GM11168 (cell line): ENCODE measurements at regions not wholly inside any gene's neighbourhood (a gene's known extent, or its start where the extent isn't known, plus 50 kb on each side); places are given as distances from the start of the nearest gene placed in this dataset.

Source experiments
- in situ Hi-C: fragments of 300-500 bp; cut with MboI; formaldehyde crosslinking; loops from one replicate; pipeline ENCODE4 v1.12.0; 2022; ENCODE audit warnings: low sequenced_read_pairs; ENCODE audit not compliant: unreplicated experiment

DNA sequence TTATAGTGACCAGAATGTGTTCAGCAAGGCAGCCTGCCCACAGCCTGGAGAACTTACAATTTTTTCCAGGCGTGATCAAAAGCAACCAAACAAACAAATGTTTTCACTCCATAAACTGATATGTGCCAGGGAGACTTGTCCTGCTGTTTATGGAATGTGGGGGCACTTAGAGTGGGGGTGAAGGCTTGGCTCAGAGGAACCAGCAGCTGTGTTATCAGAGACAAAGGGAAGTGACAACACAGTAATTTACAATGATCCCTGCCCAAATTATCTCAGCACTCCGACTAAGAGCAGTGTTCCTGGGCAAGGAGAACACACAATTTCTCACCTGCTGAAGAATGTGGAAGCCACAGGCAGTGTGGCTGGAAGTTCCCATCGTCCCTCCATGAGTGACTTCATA is 429.1 kb upstream of the IRX4 start:
- in situ Hi-C loops: no loop called here

DNA sequence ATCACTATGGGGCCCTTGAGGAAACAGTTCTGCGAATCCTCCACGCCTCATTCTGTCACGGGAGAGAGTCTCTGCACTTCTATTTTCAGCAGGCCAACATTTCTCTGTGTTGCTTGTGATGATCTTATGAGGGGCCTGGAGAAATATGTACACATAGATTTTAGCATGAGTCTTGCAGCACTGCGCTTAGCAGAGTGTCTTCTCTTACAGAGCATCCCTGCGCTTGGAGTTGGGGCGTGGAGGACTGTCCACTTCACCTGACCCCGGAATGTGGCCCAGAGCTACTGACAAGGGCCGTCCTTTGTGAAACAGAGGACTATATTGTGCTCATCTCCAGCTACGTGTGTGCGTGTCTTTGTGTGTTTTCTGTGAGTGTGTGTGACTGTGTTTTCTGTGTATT is 428.2 kb upstream of the IRX4 start:
- in situ Hi-C loops: no loop called here

DNA sequence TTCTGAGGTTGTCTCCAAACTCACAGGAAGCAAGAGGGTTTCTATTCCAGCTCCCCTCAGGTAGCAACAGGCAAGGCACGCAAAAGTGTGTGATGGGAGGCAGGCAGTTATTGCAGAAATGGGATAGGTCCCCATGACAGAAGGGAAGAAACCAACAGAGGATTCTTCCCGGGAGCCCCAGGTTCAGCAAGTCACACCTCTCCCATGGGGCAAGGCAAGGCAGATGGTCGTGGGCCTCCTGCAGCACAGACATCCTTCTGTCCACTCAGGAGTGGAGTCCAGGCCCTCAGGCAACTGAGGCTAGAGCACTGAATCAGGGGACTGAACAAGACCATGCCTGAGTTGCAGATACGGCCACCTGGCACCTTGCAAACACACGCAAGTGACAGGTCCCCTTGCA is 424.9 kb upstream of the IRX4 start:
- in situ Hi-C loops: no loop called here

DNA sequence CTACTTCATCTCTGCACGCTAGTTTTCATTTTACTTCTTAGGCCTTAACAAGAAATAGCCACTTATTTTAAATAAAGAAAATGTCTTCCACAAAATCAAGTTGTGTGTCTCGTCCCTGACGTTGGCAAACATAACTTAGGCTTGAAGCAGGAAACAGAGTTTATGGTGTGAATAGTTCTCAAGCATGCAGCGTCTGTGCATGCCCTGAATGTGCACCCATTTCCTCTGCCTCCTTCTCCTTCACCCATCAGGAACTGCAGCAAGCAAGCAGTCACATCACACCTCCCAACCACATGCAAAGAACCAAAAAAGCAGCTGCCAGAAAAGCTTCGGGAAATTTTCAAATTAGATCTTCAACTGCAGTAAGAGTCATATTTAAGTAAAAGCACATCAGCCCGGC is 424.0 kb upstream of the IRX4 start:
- in situ Hi-C loops: no loop called here

DNA sequence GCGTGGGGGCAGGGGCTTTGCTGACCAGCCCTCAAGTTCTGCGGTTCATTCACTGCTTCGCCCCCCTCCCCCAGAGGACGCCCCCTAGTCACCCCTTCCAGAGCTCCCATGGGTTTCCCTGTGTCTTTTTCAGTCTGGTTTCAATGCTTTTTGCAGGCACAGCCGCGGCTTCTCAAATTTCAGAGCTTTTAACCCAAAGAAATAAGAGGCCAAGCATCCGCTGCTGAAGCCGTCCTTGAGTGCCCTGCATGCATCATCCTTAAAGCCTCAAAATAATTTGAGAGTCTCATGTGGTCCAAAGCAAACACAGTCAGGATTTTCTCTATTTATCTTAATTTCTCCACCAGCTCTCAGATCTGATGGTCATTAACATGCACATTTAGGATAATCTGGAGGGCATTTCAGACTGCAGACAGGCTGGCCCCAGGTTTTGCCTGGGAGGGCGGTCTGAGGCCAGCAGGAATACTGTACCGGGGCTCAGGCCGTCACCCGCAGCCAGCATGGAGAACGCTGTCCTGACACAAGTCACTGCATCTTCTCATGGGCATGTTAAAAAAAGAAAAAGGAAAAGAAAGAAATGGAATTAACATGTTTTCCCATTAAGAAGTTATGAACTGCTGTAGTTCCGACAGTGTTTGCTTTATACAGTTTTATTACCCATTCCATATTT is 420.8 kb upstream of the IRX4 start:
- in situ Hi-C loops: no loop called here

DNA sequence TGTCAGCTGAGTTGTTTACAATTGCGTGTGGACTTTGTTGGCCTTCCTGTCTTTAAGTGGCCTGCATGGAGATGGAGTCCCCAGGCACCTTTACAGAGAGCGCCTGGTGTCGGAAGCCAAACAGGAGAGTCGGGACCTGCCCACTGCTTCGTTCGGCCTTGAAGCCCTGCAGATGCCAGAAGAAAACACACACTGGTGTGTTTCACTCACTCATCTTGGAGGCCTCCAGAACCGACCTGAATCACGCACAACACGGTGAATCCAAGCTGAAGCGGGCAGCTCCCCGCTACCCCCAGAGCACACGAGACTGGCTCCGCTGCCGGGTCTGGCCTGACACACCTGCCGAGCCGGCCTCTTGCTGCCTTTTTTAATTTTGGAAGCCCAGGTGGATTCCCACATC is 419.4 kb upstream of the IRX4 start:
- in situ Hi-C loops: no loop called here

DNA sequence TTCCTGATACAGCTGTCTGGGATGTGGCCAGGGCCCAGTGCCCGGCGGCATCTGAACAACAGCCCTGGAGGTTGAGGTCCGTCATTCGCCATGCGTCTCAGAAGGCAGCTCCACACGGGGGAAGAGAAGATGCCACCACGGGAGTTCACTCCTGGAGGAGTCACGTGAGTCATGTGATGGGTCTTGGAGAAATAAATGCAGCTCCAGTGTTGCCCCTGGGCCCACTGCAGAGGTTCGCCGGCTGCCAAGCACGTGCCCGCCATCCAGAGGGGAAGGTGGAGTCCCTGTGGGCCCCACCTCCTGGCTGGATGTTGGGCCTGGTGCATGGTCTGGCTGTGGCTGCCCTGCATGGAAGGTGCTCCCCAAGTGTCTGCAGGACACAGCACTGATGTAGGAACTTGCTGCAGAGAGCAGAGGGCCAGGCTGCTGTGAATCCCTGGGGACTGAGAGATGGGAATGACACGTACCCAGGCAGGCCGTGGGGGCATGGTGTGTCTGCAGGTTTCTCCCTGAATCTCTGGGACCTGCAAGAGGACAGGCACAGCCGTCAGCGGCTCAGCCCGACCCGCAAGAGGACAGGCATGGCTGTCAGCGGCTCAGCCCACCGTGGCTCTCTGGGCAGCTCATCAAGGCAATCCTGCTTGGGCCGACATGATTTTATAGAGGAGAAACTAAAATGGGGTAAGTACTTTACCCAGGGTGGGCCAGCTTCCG is 418.3 kb upstream of the IRX4 start:
- in situ Hi-C loops: no loop called here

DNA sequence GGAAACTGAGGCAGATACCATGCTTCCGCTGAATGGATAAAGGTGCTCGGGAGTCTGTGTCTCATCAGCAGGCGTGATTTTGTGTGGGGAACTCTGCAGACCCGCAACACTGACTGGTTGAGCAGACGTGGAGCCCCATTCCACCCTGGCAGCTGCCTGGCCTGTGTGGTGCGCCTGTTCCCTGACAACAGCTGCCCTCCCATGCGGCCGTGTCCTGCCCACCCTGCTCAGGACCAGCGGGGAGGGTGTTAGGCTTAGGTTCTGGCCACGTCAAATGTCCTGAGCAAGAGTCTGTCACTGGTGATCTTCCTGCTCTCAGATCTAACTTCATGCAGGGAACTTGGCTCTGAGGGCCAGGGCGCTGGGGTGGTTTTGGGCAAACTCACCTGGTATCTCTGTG is 417.7 kb upstream of the IRX4 start:
- in situ Hi-C loops: no loop called here

DNA sequence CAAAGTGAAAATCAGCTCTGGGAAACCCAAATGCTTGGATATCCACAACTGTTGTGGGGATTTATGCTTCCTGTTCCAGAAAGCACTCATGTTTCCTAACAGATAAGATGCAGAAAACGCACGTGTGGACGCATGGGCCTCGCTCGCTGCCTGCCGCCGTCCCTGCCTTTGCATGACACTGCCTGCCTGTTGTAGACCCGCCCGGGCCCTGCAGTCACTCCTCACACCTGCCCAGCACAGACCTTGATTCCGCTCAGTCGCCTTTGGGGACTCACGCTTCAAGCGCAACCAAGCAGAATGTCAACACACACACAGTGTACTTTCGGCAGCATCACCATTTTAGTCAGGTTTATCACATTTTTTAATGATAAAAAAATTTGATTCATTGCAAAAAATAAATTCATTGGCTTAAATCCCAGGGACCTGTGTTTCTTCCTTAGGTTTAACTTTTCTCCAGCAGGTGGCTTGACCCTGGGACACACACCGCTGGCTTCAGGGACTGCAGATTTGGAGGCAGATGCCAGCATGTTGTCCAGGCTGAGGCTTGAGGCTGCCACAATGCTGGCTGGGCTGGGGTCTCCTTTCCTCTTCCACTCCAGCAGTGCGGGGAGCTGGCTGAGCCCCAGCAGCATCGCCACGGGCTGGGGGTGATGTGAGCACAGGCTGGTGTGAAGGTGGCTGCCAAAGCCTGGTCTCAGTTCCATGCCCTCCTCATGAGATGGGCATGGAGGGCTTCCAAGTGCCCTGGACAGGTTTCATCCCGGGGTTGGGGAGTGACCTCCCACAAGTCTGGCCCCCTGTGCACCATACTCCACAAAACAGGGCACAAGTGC is 416.9 kb upstream of the IRX4 start:
- in situ Hi-C loops: no loop called here

DNA sequence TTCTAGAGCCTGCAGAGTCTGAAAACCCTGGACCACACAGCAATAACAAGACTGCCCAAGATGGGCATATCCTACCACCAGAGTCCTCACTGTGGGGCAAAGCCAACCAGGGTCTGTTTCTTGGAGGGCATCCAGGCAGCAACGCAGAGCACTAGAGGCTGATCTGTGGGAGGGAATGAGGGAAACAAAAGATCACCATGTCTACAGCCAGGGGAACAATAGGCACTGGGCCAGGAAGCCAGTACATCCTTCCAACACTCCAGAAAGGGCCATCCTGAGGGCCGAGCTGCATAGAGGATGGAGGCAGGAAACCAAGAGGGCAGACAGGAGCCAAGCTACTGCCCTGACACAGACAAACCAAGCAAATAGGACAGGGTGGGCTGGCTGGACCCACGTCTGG is 416.1 kb upstream of the IRX4 start:
- in situ Hi-C loops: no loop called here

DNA sequence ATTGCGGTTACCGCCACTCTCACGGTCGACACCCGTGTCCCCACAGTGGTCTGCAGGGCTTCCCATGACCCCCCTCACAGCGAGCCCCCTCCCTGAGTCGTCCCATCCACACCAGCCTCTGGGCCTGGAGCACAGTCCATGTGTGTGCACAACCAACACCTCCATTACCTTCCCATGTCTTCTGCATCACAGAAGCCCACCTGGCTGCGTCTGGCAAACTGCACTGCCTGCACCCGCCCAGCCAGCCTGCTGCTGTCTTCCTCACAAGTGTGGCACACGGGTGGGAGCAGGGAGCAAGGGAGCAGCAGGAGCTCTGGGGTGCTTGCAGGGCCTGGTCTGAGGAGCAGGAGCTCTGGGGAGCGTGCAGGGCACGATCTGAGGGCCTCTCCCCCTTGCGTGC is 415.3 kb upstream of the IRX4 start:
- in situ Hi-C loops: no loop called here

DNA sequence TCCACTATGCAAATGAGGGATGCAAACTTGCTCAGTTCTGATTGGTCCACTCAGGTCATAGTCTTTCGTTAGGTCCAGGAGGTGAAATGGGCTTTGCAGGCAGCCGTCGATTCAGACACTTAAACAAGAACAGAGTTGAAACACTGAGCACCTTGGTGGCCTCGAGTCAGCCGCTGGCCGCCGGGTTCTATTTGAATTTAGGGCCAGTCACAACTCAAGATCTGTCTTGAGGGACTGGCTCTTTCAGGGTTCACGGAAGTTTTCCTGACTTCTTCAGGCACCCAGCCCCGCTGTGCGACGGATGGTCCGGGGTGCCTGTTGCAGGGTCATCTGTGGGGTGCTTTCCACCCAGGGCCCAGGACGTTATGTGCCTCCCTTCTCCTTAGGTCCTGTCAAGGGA is 412.8 kb upstream of the IRX4 start:
- in situ Hi-C loops: no loop called here

DNA sequence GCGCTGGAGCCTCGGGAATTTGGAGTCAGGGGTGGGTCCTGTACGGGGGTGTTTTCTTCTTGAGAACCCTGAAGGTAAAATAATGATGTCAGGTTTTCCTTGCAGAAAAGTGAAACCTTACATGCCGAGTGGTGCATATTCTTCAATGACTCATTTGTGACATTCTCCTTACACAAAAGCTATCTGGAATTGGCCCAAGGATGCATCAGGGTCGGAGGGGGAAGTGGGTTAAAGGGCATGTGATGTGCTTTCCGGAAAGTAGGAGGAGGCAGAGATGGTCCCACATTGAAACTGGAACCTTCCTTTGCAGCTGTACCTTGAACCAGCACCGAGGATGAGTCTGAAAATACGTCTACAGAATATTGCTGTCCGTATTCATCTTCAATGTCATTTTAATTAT is 411.2 kb upstream of the IRX4 start:
- in situ Hi-C loops: no loop called here

DNA sequence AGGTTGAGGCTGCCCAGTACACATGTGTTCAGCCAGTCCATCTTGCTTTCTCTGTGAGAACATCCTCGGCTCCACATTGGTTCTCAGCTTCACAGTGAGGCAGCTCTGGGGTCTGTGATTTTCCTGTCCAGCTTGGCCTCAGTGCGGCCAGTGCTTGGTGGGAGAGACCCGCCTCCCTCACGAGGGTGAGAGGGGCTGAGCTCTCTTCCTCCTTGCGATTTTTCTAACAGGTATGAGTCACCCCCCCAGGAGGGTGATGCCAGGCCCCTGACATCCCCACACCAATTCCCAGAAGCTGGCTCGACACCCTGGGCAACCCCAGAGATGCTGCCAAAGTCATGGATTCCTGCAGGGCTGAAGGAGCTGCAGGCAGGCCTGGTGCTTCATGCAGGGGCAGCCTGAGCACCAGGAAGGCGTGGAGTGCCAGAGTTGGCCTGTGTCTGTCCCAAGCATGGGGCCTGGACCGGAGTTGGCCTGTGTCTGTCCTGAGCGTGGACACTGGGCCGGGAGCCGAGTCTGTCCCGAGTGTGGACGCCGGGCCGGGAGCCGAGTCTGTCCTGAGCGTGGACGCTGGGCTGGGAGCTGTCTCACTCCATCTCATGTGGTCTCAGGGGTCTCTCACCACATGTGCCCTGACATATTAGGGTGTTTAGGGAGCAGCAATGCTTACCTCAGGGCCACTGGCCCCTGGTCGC is 408.6 kb upstream of the IRX4 start:
- in situ Hi-C loops: no loop called here

DNA sequence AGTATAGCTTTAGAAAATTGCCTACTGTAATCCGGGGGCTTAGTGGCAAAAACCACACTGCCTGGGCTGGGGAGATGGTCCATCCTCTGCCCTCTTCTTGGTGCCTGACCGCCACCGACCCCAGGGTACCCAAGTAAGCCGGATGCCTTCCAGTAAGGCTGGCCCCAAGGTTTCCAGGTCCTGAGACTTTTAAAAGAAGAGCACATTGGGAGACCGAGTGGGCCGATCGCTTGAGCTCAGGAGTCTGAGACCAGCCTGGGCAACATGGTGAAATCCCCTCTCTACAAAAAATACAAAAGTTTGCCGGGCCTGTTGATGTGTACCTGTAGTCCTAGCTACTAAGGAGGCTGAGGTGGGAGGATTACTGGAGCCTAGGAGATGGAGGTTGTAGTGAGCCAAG is 406.7 kb upstream of the IRX4 start:
- in situ Hi-C loops: no loop called here

DNA sequence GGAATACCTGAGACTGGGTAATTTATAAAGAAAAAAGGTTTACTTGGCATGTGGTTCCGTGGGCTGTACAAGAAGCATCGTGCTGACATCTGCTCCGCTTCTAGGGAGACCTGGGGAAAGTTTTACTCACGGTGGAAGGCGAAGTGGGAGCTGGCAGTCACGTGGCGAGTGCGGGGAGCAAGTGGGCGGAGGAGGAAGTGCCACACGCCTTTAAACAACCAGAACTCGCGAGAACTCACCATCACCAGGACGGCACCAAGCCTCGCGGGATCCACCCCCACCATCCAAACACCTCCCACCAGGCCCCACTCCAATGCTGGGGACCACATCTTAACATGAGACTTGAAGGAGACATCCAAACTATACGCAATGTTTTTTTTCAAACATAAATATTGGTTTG is 406.2 kb upstream of the IRX4 start:
- in situ Hi-C loops: no loop called here

DNA sequence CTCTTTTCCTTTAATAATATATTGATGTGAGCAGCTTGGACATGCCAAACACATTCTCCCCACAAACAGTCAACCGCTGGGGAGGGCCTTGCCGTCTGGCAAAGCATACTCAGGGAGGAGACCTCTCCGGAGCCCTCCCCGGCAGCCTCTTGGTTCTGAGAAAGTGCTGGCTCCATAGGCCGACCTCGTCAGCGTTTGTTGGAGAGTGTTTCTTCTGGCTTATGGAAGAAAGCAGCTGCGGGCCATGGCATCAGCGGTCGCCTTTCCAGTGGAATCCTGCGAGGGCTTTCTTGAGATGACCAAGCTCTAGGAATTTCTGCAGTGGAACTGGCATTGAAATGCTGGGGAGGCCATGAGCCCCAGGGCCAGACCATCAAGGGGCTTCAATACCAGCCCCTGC is 405.7 kb upstream of the IRX4 start:
- in situ Hi-C loops: no loop called here

DNA sequence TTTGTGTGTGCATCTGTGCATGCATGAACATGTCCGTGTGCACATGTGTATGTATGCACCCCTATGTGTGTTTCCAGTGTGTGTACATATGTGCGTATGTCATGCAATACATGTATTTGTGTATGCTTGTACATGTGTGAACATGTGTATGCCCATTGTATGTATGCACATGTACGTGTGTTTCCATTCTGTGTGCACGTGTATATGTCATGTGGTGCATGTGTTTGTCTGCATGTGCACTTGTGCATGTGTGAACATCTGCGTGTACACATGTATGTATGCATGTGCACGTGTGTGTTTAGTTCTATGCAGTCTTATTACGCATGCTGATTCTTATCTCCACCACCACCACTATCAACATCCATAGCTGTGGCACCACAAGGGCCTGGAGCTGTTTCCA is 403.5 kb upstream of the IRX4 start:
- in situ Hi-C loops: no loop called here

DNA sequence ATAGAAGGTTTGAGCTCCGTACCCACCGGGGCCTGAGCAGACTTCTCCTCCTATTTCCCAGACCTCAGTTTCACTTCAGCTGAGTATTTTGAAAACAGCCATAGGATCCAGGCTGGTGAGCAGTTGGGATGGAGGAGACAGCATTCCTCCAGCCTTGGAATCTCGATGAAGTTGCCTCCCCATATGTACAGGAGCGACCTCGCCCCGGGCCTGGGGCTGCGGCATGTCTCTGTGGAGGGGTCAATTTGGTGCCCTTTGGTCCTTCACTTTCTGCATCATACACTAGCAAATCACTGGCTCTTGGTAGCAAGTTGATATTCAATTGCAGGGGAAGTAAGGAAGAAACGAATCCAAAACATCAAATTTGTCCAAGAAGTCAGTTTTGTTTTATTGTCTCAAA is 402.0 kb upstream of the IRX4 start:
- in situ Hi-C loops: no loop called here

DNA sequence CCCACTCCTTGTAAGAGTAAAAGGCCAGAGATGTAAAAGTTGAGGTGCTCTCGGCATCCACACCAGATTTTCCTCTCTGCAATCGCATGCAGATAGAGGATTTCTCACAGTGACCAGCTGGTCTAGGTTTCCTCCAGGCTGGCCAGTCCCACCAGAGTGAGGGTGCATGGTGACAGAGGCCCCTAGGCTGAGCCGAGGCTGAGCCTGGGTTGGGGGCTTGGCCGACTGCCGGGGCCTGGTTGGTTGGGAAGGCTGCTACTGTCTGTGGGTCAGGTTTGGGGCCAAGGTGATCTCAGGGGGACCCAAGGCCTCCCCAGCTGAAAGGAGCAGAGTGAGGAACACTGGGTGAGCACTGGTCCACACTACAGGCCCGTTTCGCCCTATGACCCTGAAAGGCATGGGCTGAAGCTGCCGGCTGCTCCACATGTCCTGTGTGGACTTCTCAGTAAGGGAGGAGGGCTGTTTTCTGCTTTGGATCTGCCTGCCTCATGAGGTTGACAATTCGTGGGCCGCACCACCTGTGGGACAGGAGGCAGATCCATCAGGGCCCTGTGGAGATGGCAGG is 400.8 kb upstream of the IRX4 start:
- in situ Hi-C loops: no loop called here

DNA sequence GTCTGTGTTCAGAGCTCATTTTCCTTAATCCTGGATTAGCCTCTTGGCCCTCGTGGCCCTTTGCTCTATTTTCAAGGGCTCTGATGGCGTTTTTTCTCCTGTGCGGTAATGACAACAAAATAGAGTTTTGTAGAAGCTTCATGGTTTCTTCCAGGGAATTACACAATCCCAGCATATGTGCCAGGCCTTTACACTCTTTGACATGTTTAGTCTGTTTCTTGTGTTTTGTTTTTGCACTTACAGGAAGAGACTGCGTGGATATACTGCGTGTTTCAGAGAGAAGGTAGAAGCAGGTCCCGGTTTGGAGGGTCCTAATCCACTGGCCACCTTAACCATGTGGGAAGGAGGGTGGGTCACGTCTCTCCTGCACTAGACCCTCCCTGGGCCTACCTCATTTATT is 400.2 kb upstream of the IRX4 start:
- in situ Hi-C loops: no loop called here
